GM18499 (cell line): ENCODE measurements at regions not wholly inside any gene's neighbourhood (a gene's known extent, or its start where the extent isn't known, plus 50 kb on each side); places are given as distances from the start of the nearest gene placed in this dataset.

ENCODE experiments used
- ATAC-seq: cut with Tn5 transposase; IDR thresholded peaks from one replicate; pipeline ENCODE4 v1.9.1; 2021; ENCODE audit warnings: moderate number of reproducible peaks; ENCODE audit not compliant: insufficient read depth, unreplicated experiment

GRCh38 chr19:31678421-31678820 is 329.2 kb upstream of the TSHZ3 start:
- ATAC-seq, result no peak

GRCh38 chr19:31681121-31681520 is 331.9 kb upstream of the TSHZ3 start:
- no peak for ATAC-seq

DNA sequence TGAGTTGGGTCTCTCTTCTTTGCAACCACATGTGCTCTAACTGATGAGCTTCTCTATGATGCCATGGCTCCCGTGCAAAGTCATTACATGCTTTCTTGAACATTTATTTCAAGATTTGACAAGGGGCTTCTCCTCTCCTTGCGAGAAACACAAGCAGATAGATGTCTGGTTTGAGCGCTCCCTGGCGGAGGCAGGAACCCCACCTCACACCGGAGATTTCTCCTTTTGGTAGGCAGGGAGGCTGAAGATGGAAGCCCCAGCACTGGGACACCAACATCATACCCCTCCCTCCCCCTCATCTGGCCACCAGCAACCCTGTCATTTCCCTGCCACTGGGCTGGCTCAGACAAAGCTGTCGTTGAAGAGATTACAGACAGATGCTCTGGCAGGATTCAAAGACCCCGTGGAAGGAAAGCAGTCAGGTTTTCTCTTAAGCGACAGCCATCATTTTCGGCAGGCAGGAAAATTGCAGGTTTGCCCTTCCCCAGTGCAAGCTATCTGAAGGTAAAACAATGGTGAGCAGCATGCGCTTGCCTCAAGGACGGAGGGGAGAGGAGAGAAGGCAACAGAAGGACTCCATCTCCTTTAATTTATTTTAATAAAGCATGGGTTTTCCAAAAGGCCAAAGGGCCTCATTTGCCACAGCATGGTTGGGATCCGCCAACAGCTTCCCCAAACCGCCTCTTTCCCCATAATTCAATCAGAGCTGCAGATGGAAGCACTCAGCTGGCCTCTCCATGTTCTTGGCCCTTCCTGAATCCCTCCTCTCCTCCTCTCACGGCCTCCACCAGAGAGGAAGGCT is 344.1 kb upstream of the TSHZ3 start:
- ATAC-seq, result no peak

DNA sequence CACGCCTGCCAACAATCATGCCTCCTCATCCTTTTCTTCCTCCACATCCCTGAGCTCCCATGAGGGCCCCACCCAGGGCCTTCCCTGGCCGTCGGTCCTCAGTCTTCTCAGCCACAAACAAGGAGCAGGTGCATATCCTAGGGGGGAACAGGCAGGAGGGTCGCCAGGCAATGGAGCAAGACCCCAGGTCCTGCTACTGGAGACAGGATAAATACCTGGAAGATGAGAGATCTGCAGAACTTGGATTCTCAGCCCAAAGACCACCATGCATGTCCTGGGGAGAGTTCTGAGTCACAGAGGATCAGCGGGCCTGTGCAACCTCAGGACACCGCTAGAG is 344.7 kb upstream of the TSHZ3 start:
- no peak for ATAC-seq

- ATAC-seq, result no peak
Measured at GRCh38 chr19:31694761-31695160, 345.5 kb upstream of the TSHZ3 start.

DNA sequence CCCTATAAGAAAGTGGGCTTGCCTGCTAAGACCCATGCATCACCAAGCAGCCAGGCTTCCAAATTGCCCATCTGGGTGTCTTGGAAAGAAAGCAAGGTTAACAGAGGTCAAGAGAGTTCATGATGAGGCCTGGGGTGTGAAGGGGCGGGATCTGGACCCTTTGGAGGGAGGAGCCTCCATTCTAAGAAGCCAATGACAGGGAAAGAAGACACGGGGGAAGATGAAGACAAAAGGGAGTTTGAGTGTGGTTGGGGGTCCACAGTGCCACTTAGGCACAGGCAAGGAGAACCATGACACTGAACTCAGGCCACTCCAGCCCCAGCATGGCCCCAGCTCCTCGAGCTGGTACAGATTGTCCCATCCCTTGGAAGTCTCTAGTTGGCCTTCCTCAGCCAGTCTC is 350.2 kb upstream of the TSHZ3 start:
- ATAC-seq, result no peak

DNA sequence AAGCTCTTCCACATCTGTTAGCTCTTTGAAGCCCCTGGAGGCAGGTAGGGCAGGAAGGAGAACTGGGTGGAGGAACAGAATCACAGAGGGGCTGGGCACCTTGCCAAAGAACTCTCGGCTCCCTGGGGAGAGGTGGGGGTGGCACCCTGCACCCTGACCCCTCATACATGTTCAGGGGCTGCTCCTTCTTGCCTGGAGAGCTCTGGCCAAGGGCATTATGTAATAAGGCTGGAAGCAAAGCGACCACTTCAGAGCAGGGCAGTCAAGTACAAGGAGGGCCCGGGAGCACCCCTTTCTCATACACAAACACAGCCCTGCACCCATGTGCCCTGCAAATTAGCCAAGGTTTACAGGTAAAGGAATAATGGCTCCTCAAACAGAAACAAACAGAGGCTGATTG is 351.9 kb upstream of the TSHZ3 start:
- ATAC-seq, result no peak

DNA sequence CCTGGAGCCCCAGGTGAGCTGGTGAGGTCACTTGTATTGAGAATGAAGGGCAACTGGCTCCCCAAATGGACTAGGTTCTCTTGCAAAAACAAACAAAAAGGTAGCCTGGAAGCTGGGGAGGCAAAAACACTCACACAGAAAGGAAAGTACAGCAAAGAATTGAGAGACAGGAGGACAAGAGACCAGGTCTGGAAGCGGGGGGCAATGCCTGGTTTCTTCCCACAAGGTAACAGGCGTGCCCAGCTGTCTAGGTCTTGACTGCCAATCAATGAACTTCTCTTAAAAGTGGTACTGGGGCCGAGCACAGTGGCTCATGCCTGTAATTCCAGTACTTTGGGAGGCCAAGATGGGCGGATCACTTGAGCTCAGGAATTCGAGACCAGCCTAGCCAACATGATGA is 356.4 kb upstream of the TSHZ3 start:
- no peak for ATAC-seq

DNA sequence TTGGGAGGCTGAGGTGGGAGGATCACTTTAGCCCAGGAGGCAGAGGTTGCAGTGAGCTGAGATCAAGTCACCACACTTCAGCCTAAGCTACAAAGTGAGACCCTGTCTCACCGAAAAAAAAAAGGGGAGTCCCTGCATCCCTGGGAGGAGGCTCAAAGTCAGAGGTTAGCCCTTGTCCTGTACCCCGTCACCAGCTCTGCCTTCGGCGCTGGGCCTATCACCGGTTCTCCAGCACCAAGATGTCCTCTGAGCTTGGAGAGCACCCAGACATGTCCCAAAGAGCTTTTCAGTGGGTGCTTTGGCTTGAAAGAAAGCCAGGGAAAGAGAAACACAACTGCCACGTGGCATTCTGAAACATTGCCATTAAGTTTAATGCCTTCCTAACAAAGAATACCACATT is 356.9 kb upstream of the TSHZ3 start:
- no peak for ATAC-seq

- ATAC-seq, result no peak
Measured at GRCh38 chr19:31706691-31707620, 357.7 kb upstream of the TSHZ3 start.

DNA sequence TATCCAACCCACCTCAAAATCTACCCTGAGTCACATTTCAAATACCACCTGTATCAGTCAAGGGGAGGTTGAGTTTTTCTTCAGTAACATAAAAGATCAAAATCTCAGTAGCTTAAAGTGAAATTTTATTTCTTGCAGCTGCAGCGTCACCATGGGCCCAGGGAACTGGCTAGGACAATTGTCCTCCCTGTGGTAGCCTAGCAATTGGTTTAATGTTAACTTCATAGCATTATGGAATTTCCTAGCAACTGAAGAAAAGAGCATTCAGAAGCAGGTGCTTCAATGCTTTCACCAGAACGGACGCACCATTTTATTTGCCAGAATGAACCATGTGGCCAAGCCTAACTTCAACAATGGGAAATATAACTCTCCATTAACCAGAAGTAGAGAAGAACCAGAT is 359.3 kb upstream of the TSHZ3 start:
- ATAC-seq, result no peak

GRCh38 chr19:31709476-31709875 is 360.2 kb upstream of the TSHZ3 start:
- ATAC-seq, result no peak

DNA sequence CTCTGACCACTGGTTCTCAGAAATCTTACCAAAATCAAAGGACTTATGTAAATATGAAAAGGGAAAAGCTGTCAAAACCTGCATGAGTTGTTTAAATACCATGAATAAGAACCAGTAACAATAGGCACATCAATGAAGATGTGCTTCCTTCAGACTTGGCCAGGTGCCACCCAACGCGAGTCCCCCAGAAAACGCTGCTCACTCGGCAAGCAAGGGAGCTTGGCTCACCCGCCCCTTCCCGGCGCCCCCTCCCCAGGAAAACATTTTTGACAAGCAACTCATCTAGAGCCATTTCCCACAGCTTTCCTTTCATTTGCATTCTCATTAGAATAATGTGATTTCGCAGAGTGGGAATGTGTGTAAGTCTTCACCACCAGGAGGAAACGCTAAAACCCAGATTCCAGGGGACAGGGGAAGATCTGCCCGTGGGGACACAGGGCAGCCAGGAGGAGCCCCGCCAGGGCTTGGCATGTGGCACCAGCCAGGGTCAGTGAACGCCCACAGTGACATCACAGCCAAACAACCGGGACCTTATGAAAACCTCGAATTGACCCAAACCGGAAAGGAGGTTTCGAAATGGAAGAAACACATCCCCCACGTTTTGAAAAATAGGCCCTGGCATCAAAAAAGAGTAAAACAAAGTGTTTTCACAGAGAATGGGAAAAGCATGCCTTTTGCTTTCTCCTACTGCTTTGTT is 366.2 kb upstream of the TSHZ3 start:
- ATAC-seq, result no peak

DNA sequence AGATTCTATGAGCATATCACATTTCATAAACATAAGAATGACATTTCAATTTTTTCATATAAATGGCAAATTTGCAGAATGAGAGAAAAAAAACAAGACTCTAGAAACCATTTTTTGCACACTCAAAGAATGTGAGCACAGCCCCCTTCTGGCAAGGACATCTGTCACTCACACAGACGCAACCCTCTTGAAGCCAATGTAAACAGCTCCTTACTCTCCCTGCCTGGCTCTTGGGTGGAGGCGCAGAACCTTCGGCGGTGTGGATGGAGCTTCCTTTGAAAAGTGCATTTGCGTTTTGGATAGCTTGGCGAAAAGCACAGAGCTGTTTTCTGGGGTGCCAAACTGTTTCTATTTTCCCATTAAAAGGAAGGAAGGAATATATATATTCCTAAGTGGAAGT is 367.6 kb upstream of the TSHZ3 start:
- no peak for ATAC-seq

- ATAC-seq, result no peak
Measured at GRCh38 chr19:31717269-31717923, 368.2 kb upstream of the TSHZ3 start.

DNA sequence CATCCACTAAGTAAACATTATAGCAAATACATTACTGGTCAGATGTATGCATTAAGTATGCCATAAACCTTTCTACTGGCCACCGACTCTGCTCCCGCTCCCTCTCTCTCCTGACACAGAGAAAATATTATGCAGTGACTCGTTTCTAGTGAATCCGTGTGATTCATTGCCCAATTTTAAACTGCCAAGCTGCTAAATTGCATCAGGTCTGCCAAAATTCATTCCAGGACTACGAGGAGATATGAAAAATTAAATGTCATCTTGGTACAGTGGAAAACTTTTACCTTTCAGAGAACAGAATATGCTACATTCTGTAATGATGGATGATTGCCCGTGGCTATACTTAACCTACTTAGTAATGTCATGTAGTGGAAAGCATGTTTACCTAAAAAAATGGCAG is 368.8 kb upstream of the TSHZ3 start:
- no peak for ATAC-seq

DNA sequence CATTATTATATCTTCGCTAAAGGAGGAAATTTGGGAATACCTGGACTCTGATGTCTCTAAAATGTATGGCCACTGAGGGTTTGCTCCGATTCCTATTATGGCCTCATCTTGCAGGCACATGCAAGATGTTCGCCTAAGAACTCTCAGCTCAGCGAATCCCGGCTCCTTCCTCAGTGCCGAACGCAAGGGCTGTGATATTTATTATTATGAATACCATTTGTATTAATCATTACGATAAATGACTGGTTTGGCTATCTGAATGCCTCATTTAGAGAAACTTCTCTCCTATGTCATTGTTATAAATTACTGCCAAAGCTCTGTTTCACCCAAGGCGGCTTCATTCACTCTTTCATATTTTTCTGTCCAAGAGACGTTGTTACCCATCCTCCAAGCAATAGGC is 369.7 kb upstream of the TSHZ3 start:
- ATAC-seq, result no peak

DNA sequence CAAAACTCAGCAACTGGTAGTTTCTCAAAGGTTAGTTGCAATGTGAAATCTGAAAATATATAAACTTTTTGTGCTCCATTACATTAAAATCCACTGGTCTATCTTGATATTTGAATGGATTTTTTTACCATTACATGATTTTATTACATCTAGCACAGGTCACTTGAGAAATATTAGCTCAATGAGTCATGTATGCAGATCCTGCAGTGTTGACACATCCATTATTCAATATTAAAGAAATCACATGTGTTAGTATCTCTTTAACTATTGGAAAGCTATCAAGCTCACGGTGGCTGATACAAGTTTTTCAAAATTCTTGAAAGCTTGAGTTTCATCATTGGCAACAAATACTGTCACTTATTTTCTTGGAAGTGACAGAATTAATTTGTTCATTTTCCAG is 373.9 kb upstream of the TSHZ3 start:
- no peak for ATAC-seq

GRCh38 chr19:31725051-31725450 is 375.8 kb upstream of the TSHZ3 start:
- ATAC-seq, result no peak

DNA sequence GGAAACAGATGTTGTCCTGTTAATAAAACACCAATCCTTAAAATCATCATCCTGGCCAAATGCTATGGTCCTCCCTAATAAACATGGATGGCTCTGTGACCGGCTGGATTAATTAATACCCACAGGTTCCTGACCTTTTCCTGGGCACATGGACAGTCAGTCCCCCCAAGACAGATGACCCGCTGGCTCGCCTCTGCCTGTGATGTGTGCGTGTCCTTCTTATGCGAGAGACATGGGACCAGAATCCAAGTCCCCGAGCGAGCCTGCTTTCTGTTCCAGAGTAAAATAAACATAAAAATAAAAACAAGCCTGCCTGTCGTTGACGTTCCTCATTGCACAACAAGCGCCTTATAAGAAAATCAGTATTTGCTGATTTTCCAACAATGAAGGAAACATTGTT is 378.3 kb upstream of the TSHZ3 start:
- no peak for ATAC-seq

- no peak for ATAC-seq
Measured at GRCh38 chr19:31730270-31730669, 381.0 kb upstream of the TSHZ3 start.
